ENCODE measurements at regions not wholly inside any gene's neighbourhood (a gene's known extent, or its start where the extent isn't known, plus 50 kb on each side); places are given as distances from the start of the nearest gene placed in this dataset.

DNA sequence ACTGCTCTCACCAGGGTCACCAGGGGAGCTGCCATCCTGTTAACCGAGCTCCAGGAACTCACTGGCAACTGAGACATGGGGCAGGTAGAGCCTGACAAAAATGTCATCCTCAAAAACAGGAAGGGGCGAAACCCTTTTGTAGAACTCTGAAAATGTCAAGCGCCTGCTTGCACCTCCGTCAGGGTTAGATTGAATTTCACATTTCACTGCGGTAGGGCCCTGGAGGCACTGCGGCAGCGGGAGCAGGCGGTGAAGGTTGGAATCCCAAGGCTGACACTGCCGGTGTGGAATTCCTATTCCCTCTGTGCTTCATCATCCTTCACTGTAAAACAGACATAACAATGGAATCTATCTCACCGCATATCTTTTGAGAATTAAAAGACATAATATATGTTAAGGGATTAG lies 142.8 kb upstream of the TMCC3 start:
- no peak for TF ChIP-seq POLR2AphosphoS5 (IDR thresholded peaks at IDR 0.05; ENCODE audit: low read depth, low read length)
- TF ChIP-seq TAF1 (IDR thresholded peaks at IDR 0.05; ENCODE audit: borderline replicate concordance, insufficient read depth, low read length): no peak
- no peak for TF ChIP-seq FOXP2 (optimal IDR thresholded peaks at IDR 0.05; ENCODE audit: borderline replicate concordance, extremely low read depth, extremely low read length, insufficient read depth)
- TF ChIP-seq, protein P1, sequence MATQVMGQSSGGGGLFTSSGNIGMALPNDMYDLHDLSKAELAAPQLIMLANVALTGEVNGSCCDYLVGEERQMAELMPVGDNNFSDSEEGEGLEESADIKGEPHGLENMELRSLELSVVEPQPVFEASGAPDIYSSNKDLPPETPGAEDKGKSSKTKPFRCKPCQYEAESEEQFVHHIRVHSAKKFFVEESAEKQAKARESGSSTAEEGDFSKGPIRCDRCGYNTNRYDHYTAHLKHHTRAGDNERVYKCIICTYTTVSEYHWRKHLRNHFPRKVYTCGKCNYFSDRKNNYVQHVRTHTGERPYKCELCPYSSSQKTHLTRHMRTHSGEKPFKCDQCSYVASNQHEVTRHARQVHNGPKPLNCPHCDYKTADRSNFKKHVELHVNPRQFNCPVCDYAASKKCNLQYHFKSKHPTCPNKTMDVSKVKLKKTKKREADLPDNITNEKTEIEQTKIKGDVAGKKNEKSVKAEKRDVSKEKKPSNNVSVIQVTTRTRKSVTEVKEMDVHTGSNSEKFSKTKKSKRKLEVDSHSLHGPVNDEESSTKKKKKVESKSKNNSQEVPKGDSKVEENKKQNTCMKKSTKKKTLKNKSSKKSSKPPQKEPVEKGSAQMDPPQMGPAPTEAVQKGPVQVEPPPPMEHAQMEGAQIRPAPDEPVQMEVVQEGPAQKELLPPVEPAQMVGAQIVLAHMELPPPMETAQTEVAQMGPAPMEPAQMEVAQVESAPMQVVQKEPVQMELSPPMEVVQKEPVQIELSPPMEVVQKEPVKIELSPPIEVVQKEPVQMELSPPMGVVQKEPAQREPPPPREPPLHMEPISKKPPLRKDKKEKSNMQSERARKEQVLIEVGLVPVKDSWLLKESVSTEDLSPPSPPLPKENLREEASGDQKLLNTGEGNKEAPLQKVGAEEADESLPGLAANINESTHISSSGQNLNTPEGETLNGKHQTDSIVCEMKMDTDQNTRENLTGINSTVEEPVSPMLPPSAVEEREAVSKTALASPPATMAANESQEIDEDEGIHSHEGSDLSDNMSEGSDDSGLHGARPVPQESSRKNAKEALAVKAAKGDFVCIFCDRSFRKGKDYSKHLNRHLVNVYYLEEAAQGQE (IDR thresholded peaks at IDR 0.05; ENCODE audit: insufficient read depth in 1 of 2, low read depth in 2 of 2, low read length in 2 of 2): no peak
- no peak for TF ChIP-seq SIN3A (IDR thresholded peaks at IDR 0.05; ENCODE audit: borderline replicate concordance, insufficient read depth, low read length)

DNA sequence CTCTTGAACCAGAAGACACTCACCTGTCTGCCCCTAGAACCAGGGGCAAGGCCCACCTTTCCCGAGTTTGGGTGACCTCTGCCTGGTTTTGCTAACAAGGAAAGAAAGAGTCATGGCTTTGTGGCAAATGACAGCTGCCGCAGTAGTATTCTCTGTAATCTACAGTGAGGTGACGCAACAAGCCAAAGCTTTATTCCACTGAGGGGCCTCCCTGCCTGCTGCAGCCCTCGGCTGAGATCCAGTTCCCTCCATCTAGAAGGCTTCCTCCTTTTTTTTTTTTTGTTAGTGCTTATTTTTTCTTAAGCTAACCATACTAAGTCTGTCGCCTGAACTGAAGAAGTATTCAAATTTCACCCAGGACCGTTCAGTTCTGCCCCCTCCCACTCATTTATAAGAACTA lies 142.3 kb upstream of the TMCC3 start:
- TF ChIP-seq SIN3A (IDR thresholded peaks at IDR 0.05; ENCODE audit: borderline replicate concordance, insufficient read depth, low read length): no peak
- TF ChIP-seq TAF1 (IDR thresholded peaks at IDR 0.05; ENCODE audit: borderline replicate concordance, insufficient read depth, low read length): no peak
- no peak for TF ChIP-seq FOXP2 (optimal IDR thresholded peaks at IDR 0.05; ENCODE audit: borderline replicate concordance, extremely low read depth, extremely low read length, insufficient read depth)
- TF ChIP-seq, protein P1 (IDR thresholded peaks at IDR 0.05; ENCODE audit: insufficient read depth in 1 of 2, low read depth in 2 of 2, low read length in 2 of 2): no peak
- no peak for TF ChIP-seq POLR2AphosphoS5 (IDR thresholded peaks at IDR 0.05; ENCODE audit: low read depth, low read length)

DNA sequence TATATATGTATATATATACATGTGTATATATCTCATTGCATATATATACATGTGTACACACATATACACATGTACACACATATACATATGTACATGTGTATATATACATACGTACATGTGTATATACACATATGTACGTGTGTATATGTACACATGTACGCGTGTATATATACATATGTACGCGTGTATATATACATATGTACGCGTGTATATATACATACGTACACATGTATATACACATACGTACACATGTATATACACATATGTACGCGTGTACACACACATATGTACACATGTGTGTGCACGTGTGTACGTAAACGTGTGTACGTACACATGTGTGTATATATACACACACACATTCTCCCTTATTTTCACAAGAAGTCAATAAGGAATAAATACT lies 141.6 kb upstream of the TMCC3 start:
- no peak for TF ChIP-seq SIN3A (IDR thresholded peaks at IDR 0.05; ENCODE audit: borderline replicate concordance, insufficient read depth, low read length)
- TF ChIP-seq, protein P1 (IDR thresholded peaks at IDR 0.05; ENCODE audit: insufficient read depth in 1 of 2, low read depth in 2 of 2, low read length in 2 of 2): no peak
- no peak for TF ChIP-seq POLR2AphosphoS5 (IDR thresholded peaks at IDR 0.05; ENCODE audit: low read depth, low read length)
- no peak for TF ChIP-seq FOXP2 (optimal IDR thresholded peaks at IDR 0.05; ENCODE audit: borderline replicate concordance, extremely low read depth, extremely low read length, insufficient read depth)
- no peak for TF ChIP-seq TAF1 (IDR thresholded peaks at IDR 0.05; ENCODE audit: borderline replicate concordance, insufficient read depth, low read length)

DNA sequence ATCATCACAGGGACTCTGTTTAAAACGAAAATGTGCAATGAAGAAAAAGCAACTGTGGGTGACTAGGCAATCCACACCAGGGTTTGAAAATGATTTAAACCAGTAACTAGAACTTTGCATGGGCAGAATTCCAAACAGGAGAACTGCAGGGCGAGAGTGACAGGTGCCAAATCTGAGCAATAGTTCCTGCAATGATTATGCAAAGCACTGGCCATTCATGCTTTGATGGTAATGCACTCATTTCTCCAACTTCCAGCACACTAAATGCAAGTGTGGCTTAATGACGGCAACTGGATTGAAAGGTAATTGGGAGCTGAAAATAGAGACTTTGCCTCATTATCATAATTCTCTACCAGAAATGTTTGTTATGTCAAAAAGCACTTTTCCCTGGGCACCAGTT lies 140.5 kb upstream of the TMCC3 start:
- TF ChIP-seq TAF1 (IDR thresholded peaks at IDR 0.05; ENCODE audit: borderline replicate concordance, insufficient read depth, low read length): no peak
- TF ChIP-seq POLR2AphosphoS5 (IDR thresholded peaks at IDR 0.05; ENCODE audit: low read depth, low read length): no peak
- no peak for TF ChIP-seq SIN3A (IDR thresholded peaks at IDR 0.05; ENCODE audit: borderline replicate concordance, insufficient read depth, low read length)
- TF ChIP-seq, protein P1 (IDR thresholded peaks at IDR 0.05; ENCODE audit: insufficient read depth in 1 of 2, low read depth in 2 of 2, low read length in 2 of 2): no peak
- no peak for TF ChIP-seq FOXP2 (optimal IDR thresholded peaks at IDR 0.05; ENCODE audit: borderline replicate concordance, extremely low read depth, extremely low read length, insufficient read depth)

DNA sequence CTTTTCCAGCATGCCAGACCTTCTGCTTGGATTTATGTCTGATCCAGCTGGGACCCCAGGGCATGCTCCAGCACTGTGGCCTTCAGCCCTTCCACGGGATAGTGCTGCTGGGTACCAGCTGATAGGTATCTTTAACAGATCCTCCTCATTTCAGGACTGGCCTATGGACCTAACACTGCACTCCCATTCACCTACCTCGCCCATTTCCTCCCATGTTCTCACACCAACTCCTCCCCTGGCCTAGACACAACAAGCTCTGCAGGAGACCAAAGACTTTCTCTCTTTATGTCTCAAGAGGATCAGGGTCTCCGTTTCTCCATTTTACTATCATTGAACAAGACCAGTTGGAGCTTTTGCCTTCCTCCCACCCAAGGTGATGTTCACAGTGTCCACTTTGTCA lies 140.0 kb upstream of the TMCC3 start:
- TF ChIP-seq SIN3A (IDR thresholded peaks at IDR 0.05; ENCODE audit: borderline replicate concordance, insufficient read depth, low read length) (no peak), FOXP2 (optimal IDR thresholded peaks at IDR 0.05; ENCODE audit: borderline replicate concordance, extremely low read depth, extremely low read length, insufficient read depth) (no peak), TAF1 (IDR thresholded peaks at IDR 0.05; ENCODE audit: borderline replicate concordance, insufficient read depth, low read length) (no peak), POLR2AphosphoS5 (IDR thresholded peaks at IDR 0.05; ENCODE audit: low read depth, low read length) (no peak)
- TF ChIP-seq, protein P1 (IDR thresholded peaks at IDR 0.05; ENCODE audit: insufficient read depth in 1 of 2, low read depth in 2 of 2, low read length in 2 of 2): no peak

Measured in PFSK-1 (cell line).